ENCODE measurements at regions not wholly inside any gene's neighbourhood (a gene's known extent, or its start where the extent isn't known, plus 50 kb on each side); places are given as distances from the start of the nearest gene placed in this dataset.
"Not testable (repeated sequence)": the region's sequence is repeated elsewhere in the genome, so short reads cannot be mapped to it uniquely, and the experiment has no call there.

DNA sequence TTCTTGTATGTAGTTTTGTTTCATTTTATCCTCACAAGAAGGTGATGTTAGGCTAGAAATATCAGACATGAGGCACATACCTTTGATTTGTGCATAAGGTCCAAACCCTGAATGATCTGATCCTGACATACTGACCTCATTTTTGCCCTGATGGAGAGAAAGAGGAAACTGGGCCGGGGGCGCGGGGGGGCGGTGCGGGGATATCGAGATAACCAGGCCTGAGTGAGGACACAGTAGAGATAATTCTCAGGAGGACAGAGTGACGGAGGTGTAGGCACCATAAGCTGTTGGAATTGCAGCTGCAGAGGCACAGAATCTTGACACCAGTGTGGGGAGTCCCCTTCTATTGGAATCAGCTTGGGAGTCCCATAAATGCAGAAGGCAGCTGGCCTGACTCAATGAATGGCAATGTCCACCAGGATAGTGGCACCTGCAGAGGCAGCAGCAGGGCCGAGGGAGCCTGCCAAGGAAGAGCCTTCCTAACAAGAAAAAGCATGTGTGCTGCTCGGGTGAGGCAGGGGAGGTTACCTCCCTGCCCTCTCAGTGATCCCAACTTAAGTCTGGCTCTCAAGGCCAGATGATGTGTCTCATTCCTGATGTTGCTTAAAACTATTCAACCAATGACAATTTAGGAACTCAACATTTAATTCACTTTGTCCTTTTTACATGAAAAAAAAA, 234.3 kb upstream of the MSX2 start:
- DNase-seq (ENCODE audit: low read depth): no peak

DNA sequence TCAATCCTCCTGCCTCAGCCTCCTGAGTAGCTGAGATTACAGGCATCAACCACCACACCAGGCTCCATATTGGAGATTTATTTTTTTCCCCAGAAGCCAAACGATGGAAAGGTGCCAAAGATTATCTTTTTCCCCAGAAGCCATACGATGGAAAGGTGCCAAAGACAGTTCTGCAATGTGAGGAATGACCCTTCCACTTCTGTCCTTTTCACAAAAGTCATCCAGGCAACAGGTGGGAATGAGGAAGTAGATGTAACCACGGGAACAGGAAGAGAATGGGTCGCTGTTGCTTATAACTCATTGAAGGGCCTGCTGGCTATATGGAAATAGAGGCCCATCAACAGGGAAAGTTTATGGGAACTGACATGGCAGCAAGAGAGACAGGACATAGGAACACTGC, 233.7 kb upstream of the MSX2 start:
- no peak for DNase-seq (ENCODE audit: low read depth)

DNA sequence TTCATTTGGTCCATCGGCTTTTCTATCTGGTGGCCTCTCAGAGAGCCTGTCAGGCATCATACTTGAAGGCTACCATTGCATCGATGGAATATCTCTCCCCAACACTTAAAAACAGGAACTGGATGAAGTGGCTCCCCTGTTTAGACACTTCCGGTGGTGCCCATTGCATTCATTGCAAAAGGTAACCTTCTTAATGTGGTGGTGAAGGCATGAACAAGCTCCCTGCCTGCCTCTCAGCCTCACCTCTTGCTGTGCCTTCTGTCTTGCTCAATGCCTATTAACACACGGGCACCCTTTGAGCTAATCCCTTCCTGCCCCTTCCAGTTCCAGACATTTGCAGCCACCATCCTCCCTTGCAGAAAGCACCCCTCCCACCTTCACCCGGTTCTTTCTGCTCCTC, 233.1 kb upstream of the MSX2 start:
- DNase-seq (ENCODE audit: low read depth): no peak

DNA sequence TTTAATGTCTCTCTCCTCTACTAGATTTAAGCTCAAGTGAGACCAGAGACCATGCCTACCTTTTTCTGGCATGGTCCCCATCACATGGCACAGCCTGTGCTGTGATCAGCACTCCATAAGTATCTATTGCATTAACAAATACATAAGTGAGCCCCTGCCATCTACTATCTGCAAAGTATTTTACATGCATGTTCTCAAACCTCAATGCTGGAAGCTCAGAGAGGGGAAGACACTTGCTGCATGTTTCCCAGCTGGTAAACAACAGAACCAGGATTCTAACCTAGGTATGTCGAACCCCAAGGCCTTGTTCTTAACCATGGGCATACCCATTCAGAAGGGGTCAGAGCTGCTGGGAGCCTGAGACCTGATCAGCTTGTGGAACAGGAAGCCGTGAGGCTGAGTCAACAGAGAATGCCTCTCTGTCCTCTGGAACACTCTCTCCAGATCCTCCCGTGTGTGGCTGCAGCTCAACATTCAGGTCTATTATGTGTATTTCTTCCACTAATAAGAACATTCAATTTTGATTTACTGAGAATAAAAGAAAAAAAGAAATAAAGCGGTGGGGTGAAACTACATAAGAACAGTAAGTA, 232.5 kb upstream of the MSX2 start:
- no peak for DNase-seq (ENCODE audit: low read depth)

DNA sequence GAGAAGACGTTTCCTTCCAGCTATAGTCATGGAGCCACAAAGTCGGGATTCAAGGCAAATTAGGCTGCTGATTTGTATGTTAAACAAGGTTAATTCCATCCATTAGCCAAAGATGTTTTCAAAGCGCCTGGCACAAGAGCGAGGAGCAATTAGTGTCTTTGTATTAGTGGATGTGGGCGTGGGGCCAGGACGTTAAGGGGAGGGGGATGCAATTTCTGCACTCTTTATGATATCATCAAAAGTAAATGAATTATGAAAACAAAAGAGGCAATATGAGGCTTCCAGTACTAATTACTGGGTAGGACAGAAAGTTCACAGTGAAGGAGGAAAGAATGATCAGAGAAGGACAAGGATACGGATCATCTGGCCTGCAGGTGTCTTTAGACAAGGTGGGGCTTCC, 230.9 kb upstream of the MSX2 start:
- no peak for DNase-seq (ENCODE audit: low read depth)

DNA sequence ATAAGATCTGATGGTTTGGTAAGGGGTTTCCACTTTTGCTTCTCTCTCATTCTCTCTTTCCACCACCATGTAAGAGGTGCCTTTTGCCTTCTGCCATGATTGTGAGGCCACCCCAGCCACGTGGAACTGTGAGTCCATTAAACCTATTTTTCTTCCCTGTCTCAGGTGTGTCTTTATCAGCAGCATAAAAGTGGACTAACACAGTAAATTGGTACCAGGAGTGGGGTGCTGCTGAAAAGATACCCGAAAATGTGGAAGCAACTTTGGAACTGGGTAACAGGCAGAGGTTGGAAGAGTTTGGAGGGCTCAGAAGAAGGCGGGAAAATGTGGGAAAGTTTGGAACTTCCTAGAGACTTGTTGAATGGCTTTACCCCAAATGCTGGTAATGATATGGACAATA, 226.4 kb upstream of the MSX2 start:
- DNase-seq (ENCODE audit: low read depth): not testable (repeated sequence)

DNA sequence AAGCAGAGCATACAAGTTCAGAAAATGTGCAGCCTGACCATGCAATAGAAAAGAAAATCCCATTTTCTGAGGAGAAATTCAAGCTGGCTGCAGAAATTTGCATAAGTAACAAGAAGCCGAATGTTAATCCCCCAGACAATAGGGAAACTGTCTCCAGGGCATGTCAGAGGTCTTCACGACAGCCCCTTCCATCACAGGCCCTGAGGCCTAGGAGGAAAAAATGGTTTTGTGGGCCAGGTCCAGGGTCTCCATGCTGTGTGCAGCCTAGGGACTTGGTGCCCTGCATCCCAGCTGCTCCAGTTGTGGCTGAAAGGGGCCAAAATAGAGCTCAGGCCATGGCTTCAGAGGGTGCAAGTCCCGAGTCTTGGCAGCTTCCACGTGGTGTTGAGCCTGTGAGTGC, 225.8 kb upstream of the MSX2 start:
- not testable (repeated sequence) for DNase-seq (ENCODE audit: low read depth)

DNA sequence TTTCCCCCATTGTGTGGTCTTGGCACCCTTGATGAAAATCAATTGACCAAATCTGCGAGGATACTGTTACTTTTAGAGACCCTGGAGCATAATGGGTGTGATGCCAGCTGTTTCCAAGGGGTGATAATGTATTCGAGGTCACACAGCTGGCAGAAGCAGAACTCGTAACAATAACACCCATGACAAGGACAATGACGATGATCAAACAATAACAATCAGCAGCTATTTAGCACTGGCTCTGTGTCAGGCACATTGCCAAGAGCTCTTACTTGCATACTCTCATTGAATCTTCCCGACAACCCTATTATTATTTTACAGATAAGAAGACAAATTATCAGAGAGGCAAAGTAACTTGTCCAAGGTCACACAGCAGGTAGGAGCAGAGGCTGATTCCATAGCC, 223.7 kb upstream of the MSX2 start:
- no peak for DNase-seq (ENCODE audit: low read depth)

DNA sequence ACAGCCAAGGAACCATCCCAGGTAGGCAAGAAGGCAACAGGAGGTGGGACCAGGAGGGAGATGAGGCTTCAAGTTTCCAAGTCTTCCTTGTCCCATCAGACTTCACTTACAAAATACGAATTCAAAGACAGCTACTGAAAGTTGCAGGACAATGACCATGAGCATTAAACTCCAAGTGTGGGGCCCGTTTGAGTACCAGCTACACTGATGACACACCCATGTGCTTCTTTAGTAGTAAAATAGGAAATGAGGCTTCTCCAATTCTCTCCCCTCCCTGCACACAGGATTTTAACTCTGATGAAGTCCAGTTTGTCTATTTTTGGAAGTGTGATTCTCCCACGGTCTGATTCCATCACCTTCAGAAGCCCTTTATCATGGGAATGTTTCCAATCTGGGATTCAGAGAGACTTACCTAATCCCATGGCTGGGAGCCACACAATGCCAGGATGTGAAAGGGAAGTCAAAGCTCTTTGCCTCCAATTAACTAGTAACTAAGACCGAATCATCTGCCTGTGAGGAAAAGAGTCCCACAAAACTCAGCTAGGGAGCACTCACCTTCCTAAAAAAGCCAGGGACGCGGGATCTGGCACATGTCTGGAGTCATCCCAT, 222.8 kb upstream of the MSX2 start:
- no peak for DNase-seq (ENCODE audit: low read depth)

DNA sequence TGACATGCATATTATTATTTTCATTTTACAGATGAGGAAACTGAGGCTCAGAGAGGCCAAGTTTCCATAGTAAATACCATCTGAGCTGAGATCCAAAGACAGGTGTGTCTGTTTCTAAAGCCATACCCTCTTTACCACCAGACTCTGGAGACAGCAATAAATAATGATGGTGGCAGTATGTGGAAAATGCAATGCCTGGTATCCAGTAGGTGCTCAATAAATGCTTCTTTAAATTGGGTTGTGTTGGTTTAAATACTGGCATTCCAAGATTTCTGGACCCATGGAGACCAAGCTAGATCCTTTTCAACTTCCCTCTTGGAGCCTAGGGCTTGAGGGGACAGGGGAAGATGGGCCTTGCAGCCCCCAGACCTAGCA, 221.3 kb upstream of the MSX2 start:
- DNase-seq (ENCODE audit: low read depth): no peak

DNA sequence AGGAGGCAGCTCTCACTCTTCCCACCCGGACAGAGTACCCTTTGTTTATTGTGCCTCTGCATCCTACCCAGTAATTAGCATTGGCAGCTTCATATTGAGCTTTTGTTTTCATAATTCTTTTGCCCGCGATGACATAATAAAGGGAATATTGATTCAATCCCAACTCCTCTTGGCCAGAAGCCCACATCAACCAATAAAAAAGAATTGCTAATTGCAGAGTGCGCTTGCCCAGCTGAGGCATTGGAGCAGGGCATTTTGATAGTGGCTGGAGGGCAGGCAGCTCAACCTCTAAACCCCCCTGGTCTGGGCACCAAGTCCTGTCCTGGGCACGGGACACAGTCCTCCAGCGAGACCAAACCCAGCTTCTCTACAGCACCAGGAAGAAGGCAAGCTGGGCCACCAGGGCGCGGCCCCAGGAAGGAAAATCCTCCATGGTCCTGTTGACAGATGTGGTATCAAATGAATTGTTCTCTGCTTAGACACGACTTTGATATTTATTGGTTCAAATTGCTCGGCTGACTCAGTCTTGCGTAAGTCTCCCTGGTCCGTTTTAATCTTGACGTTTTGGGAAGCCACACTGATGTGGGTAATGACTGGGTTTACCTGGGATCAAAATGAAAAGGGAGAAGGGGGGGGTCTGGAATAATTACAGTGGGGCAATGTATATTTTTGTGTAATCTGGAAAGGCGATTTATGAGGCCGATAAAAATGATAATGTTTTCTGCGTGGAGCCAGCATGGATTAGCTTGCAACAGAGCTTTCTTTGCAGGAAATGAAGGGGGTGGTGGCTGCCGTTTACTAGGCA, 220.7 kb upstream of the MSX2 start:
- DNase-seq (ENCODE audit: low read depth): no peak

DNA sequence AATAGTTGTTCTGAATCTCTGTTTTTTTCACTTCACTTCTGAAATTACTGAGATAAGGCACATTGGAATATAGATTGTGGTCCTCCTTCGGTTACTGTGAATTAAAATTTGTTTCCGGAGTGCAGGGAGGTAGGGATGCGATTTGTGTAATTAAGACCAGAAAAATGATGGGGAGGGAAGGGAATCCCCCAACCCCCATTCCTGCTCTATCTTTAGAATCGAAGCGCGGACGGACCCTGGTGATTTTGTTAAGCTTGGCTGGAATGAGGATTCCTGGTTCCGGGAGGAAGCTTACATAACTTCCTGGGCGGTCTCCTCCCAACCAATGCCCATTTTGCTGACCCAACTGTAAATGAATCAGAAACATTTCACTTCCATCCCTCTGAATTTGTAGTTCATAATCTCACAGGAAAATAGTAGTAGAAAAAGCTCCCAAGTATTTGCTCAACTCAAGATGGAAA, 220.1 kb upstream of the MSX2 start:
- no peak for DNase-seq (ENCODE audit: low read depth)

DNA sequence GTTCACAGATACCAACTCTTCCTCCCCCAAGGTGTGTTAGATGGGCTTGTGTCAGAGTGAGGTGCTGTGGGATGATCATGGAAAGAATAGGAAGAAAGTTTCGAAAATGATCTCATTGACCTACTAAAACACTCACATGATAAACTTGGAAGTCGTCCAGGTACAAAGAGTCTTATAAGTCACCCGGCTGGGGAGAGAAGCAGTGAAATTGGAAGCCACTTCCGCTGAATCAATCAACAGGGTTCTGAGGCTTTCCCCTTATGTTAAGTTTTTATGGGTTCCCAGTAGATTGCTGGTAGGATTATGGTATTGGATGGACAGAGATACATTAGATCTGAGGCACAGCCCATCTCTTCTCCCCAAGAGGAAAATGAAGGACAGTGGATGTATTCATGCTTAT, 218.8 kb upstream of the MSX2 start:
- no peak for DNase-seq (ENCODE audit: low read depth)

DNA sequence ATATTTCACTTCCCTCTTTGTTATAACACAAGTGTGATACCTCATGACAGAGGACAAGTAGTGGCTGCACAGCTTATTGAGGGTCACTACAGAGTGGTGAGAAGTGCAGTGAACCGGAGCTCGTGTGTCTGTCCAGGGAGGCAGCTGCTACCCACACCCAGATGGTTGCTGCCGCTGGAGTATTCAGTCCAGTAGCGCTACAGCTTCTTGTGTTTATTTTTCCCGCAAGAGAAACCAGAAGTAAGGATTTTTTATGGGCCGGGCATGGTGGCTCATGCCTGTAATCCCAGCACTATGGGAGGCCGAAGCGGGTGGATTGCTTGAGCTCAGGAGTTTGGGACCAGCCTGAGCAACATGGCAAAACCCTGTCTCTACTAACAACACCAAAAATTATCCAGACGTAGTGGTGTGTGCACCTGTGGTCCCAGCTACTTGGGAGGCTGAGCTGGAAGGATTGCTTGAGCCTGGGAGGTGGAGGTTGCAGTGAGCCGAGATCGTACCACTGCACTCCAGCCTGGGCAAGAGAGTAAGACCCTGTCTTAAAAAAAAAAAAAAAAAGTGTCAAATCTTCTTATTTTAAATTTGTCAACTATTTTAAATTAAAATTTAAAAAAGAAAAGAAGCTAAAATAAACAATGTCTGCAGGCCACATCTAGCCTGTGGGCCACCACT, 213.5 kb upstream of the MSX2 start:
- DNase-seq (ENCODE audit: low read depth): not testable (repeated sequence)

DNA sequence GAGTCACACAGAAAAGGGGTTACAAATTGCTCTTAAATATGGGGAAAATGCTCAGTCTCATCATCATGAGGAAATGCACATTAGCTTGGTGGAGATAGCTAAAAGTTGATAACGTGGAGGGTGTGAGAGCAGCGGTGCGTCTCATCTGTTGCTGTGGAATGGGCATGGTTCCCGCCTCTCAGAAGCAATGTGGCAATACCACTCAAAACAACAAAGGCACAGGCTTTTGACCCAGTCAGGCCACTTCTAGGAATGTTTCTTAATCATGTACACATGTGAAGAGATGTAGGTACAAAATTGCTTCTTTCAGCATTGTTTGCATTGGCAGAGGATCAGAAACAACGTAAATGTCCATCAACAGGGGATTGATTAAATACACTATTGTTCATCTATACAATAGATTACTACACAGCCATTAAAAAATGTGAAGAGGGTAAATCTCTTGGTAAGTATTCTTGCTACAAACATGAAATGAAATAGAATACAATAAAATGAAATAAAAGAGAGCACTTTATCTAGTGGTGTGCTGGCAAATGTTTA, 212.6 kb upstream of the MSX2 start:
- no peak for DNase-seq (ENCODE audit: low read depth)

DNA sequence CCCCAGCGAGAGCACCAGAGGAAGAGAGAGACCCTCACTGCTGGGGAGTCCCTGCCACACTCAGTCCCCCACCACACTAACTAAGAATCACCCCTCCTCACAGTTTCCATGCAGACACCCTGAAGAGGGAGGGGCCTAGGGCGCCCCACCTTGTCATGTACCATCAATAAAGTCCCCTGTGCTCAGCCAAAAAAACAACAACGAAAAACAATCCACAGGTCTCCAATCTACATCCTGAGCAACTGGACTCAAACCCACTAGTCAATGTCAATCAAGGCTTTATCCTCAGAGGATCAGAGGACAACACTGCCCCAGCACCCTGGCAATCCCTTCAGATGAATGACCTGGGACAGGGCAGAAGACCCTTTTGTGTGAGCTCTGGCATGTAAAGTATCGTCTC, 210.1 kb upstream of the MSX2 start:
- DNase-seq (ENCODE audit: low read depth): no peak

DNA sequence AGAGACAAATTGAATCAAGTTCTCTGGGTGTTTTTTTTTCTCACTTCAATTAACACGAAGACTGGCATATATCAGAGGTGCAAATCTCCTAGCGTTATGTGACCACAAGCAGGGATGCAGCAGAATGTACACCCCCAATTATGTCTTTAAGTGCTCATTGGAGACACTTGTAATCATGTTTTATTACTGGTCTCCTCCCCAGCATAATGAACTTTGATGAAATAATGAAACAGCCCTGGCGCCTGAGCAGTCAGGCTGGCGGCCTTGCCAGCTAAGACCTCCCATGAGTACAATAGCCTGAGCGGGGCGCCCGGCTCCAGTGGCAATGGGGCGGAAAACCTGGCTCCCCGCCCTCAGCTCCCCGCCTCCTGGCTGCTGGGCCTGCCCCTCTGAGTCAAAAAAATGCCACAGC, 209.4 kb upstream of the MSX2 start:
- no peak for DNase-seq (ENCODE audit: low read depth)

DNA sequence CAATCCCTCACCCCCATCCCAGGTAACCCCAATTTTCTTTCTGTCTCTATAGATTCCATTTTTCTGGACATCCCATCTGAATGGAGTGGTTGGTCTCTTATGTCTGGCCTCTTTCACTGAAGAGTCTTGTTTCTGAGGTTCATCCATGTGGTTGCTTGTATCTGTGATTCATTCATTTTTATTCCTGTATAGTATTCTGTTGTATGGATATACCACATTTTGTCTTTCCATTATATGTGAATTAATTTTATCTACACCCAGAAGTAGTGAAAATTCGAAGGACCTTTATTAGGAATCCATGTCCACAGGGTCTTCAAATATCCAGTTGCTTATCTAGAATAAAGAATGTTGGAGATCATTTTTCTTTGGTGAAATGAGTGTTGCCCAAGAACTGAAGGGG, 207.6 kb upstream of the MSX2 start:
- no peak for DNase-seq (ENCODE audit: low read depth)

DNA sequence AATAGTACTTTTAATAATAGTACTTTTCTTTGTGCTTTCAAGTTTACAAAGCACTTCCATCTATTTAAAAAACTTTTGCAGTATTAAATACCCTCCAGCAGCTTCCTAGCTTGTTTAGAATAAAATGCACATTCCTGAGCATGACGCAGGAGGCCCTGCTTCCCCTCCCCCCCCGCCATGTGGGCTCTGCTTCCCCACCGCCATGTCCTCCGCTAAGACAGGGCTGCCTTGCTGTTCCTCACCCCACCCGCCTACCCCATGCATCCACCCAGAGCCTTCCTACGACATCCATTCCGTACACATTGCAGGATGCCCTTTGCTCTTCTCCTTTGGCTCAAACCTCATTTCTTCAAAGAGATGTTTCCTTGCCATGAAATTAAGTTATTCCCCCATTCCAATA, 205.9 kb upstream of the MSX2 start:
- DNase-seq (ENCODE audit: low read depth): no peak

DNA sequence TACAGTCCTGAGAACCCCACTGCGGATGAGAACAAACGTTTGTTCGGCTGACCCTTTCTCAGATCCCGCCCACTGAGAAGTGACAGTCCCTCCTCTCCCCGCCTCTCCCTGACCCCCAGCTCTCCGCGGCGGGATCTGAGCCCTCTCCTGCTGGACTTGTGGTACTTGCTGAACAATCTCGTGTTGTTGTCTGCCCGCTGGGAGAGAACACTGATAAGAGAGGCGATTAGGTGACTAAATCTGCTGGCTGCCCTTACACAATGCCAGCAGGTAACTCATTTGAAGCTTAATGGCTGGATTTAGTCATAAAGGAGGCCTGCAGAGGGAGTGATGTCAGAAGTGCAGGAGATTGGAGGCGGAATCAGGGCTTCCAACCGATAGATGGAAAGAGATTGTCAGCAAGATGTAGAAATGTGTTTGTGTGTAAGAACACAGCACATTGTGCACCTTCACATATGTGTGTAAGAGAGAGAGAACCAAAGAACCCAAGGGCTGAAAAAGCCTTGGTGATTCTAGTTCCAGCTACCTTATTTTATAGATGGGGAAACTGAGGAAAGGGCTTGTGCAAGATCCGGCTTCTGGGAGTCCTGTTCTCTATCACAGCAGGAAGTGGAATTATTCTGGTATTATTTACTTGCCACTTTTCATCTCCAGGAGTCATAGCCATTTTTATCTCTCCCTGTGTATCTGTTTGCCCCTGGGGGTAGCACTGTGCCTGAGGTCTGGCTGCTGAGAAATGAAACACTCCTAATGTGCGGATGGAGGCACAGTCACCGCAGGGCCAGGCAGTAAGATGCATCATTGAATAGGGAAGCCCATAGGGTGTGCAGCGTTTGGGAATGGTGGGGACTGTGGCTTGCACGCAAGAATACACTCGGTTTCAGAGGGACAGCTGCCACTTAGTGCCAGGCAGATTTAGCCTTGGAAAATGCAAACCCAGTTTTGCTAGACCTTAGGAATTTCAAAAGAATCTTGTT, 203.7 kb upstream of the MSX2 start:
- no peak for DNase-seq (ENCODE audit: low read depth)

DNA sequence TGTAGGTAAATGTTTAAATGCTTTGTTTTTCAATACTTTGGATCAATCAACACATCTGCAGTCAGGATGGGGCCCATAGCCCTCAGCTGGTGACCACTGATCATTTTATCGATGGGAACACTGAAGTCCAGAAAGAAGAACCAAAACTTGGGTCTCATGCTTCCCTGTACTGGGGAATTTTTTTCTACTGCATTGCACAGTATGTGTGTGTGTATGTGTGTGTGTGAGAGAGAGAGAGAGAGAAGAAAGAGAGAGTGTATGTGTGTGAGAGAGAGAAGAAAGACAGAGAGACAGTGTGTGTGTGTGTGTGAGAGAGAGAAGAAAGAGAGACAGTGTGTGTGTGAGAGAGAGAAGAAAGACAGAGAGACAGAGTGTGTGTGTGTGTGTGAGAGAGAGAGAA, 202.9 kb upstream of the MSX2 start:
- no peak for DNase-seq (ENCODE audit: low read depth)

Data from stimulated activated CD8-positive, alpha-beta memory T cell treated with anti-CD3 and anti-CD28 coated beads, Interleukin-15, amount 100 ng/mL, for 24 hours (primary cell).